MM.1S (cell line): ENCODE measurements at regions not wholly inside any gene's neighbourhood (a gene's known extent, or its start where the extent isn't known, plus 50 kb on each side); places are given as distances from the start of the nearest gene placed in this dataset.

ENCODE experiments used
- DNase-seq: peaks from one replicate; pipeline ENCODE4 v3.0.0-alpha.2; 2015
- H2AFZ ChIP-seq: fragments of 300-600 bp; sonication (generic); 2 replicates; pipeline ENCODE4 v1.6.0; 2016; ENCODE audit warnings: antibody characterized with exemption, low read length
- H3F3A ChIP-seq: fragments of 300-600 bp; sonication (generic); 2 replicates; pipeline ENCODE4 v1.6.1; 2016; ENCODE audit warnings: mild to moderate bottlenecking, antibody characterized with exemption, low read length, moderate library complexity, mixed read lengths; ENCODE audit not compliant: insufficient read depth
- H3K27ac ChIP-seq: fragments of 300-600 bp; sonication (generic); 2 replicates; pipeline ENCODE4 v1.5.1; 2016; ENCODE audit warnings: mild to moderate bottlenecking, low read length
- H3K27me3 ChIP-seq: fragments of 300-600 bp; sonication (generic); replicated peaks from 2 replicates; pipeline ENCODE4 v1.6.0; 2016; ENCODE audit warnings: low read length; ENCODE audit not compliant: insufficient read depth
- H3K36me3 ChIP-seq: fragments of 300-600 bp; sonication (generic); replicated peaks from 2 replicates; pipeline ENCODE4 v1.6.1; 2016; ENCODE audit warnings: mild to moderate bottlenecking, low read length, mixed read lengths; ENCODE audit not compliant: insufficient read depth
- H3K4me1 ChIP-seq: fragments of 300-600 bp; sonication (generic); 2 replicates; pipeline ENCODE4 v1.6.1; 2016; ENCODE audit warnings: low read length, mixed read lengths
- H3K4me2 ChIP-seq: fragments of 300-600 bp; sonication (generic); 2 replicates; pipeline ENCODE4 v1.6.0; 2016; ENCODE audit warnings: low read depth, low read length
- H3K4me3 ChIP-seq: fragments of 300-600 bp; sonication (generic); 2 replicates; pipeline ENCODE4 v1.5.1; 2016; ENCODE audit warnings: low read length, mixed read lengths
- H3K79me2 ChIP-seq: fragments of 300-600 bp; sonication (generic); 2 replicates; pipeline ENCODE4 v1.6.1; 2016; ENCODE audit warnings: mixed run types, low read length, mixed read lengths
- H3K9ac ChIP-seq: fragments of 300-600 bp; sonication (generic); 2 replicates; pipeline ENCODE4 v1.6.1; 2016; ENCODE audit warnings: low read length, mixed read lengths
- H3K9me2 ChIP-seq: fragments of 300-600 bp; sonication (generic); replicated peaks from 2 replicates; pipeline ENCODE4 v1.6.1; 2016; ENCODE audit warnings: mild to moderate bottlenecking, low read length, mixed read lengths; ENCODE audit not compliant: insufficient read depth
- H3K9me3 ChIP-seq: fragments of 300-600 bp; sonication (generic); replicated peaks from 2 replicates; pipeline ENCODE4 v1.6.1; 2016; ENCODE audit warnings: mild to moderate bottlenecking, low read length, mixed read lengths; ENCODE audit not compliant: insufficient read depth
- H4K20me1 ChIP-seq: fragments of 300-600 bp; sonication (generic); 2 replicates; pipeline ENCODE4 v1.6.1; 2016; ENCODE audit warnings: mild to moderate bottlenecking, low read length, moderate library complexity, mixed read lengths; ENCODE audit not compliant: insufficient read depth
- EZH2 ChIP-seq: fragments of 300-600 bp; sonication (generic); optimal IDR thresholded peaks from 2 replicates; pipeline ENCODE3; 2017; ENCODE audit warnings: low read depth, mild to moderate bottlenecking, antibody characterized with exemption, low read length, mixed read lengths
- EZH2phosphoT487 ChIP-seq: fragments of 300-600 bp; sonication (generic); IDR thresholded peaks from 2 replicates; pipeline ENCODE4 v1.6.1; 2018; ENCODE audit warnings: antibody characterized with exemption, low read length
- TF ChIP-seq, protein P1 (sequence below): fragments of 300-600 bp; sonication (generic); IDR thresholded peaks from 2 replicates; pipeline ENCODE4 v1.5.1; 2016; ENCODE audit warnings: antibody characterized with exemption, low read length, mixed read lengths

DNA sequence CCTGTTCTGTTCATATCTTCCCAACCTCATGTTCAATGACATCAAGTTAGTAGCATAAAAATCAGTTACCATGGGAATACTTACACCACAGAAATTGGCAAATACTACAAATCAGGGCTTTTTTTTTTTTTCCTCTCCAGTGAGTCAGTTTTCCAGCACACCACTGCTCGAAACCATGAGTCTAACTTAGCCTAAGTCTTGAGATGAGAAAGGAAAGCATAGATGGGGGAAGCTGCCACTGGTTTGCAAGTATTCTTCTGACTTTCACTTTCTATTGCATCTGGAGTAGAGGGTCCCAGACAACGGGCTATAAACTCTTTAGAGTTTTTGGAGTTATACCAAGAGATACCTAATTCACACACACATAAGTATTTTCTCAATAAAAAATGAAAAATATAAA lies 416.1 kb upstream of the LMCD1 start:
- no peak for DNase-seq
- no peaks in the 10 kb centered on the region for H3F3A ChIP-seq

DNA sequence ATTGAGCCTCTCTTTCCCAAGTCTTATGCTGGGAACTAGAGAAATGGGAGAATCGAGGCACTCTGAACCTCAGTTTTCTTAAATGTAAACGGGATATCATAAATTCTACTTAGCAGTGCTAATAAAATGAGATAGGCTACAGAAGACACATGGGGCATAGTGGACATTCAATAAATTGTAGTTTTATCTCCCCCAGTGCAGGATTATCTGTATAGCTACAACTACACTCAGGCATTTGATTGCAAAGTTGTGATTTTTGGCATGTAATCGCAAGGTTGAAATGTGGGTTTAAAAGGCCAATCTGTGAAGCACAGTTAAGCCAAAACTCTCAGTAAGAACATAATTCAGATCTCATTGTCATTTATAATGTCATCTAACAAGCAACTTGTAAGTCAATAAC lies 413.7 kb upstream of the LMCD1 start:
- no peaks in the 10 kb centered on the region for H3F3A ChIP-seq
- H4K20me1 ChIP-seq, result no peaks in the 10 kb centered on the region
- H3K9me2 ChIP-seq, result no peaks in the 10 kb centered on the region
- no peak overlapping the region for H3K4me3 ChIP-seq
- H3K9me3 ChIP-seq, result no peaks in the 10 kb centered on the region
- no peak overlapping the region for H3K9ac ChIP-seq
- H3K79me2 ChIP-seq, result no peaks in the 10 kb centered on the region
- H3K4me2 ChIP-seq, result no peak overlapping the region
- no peaks in the 10 kb centered on the region for H3K27me3 ChIP-seq
- no peak overlapping the region for H2AFZ ChIP-seq
- no peaks in the 10 kb centered on the region for H3K36me3 ChIP-seq
- TF ChIP-seq EZH2 (no peak), EZH2phosphoT487 (no peak)
- TF ChIP-seq, protein P1, sequence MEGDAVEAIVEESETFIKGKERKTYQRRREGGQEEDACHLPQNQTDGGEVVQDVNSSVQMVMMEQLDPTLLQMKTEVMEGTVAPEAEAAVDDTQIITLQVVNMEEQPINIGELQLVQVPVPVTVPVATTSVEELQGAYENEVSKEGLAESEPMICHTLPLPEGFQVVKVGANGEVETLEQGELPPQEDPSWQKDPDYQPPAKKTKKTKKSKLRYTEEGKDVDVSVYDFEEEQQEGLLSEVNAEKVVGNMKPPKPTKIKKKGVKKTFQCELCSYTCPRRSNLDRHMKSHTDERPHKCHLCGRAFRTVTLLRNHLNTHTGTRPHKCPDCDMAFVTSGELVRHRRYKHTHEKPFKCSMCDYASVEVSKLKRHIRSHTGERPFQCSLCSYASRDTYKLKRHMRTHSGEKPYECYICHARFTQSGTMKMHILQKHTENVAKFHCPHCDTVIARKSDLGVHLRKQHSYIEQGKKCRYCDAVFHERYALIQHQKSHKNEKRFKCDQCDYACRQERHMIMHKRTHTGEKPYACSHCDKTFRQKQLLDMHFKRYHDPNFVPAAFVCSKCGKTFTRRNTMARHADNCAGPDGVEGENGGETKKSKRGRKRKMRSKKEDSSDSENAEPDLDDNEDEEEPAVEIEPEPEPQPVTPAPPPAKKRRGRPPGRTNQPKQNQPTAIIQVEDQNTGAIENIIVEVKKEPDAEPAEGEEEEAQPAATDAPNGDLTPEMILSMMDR, result no peak
- H3K4me1 ChIP-seq, result no peaks in the 10 kb centered on the region
- H3K27ac ChIP-seq, result no peak overlapping the region
- DNase-seq, result no peak

More for the DNA sequence above, 416.1 kb upstream of the LMCD1 start:
- Histone ChIP-seq H3K9ac (no peak overlapping the region), H3K79me2 (no peaks in the 10 kb centered on the region), H3K9me3 (no peaks in the 10 kb centered on the region), H3K9me2 (no peaks in the 10 kb centered on the region), H4K20me1 (no peaks in the 10 kb centered on the region), H2AFZ (no peak overlapping the region), H3K36me3 (no peaks in the 10 kb centered on the region), H3K4me1 (no peaks in the 10 kb centered on the region), H3K4me3 (no peak overlapping the region), H3K27ac (no peak overlapping the region), H3K27me3 (no peaks in the 10 kb centered on the region), H3K4me2 (no peak overlapping the region)
- no peak for TF ChIP-seq EZH2phosphoT487
- TF ChIP-seq, protein P1, result no peak
- TF ChIP-seq EZH2, result no peak

DNA sequence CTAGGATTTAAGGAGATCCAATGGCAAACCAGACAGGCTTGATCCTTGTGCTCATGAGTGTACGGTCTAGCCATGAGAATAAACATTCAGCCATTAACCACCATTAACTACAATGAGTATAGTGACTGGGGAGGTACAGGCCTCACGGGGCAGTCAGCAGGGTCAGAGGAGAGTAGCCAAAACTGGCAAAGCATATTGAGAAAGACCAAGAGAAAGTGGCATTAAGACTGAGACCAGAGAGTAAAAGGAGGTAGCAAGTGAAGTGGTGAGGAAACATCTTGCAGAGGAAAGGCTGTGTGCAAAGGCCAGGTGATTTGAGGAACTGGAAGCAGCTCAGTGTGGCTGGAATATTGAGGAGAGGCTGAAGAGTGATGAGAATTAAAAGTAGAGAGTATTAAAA lies 407.2 kb upstream of the LMCD1 start:
- Histone ChIP-seq H3K27me3 (no peaks in the 10 kb centered on the region), H3K9me3 (no peaks in the 10 kb centered on the region), H4K20me1 (no peaks in the 10 kb centered on the region), H3K36me3 (no peaks in the 10 kb centered on the region), H3K4me2 (no peak overlapping the region), H3K4me3 (no peak overlapping the region), H3K79me2 (no peaks in the 10 kb centered on the region), H3F3A (no peaks in the 10 kb centered on the region), H3K9me2 (no peaks in the 10 kb centered on the region), H3K9ac (no peak overlapping the region), H3K4me1 (no peaks in the 10 kb centered on the region), H2AFZ (no peak overlapping the region), H3K27ac (no peak overlapping the region)
- TF ChIP-seq EZH2phosphoT487 (no peak), EZH2 (no peak)
- TF ChIP-seq, protein P1, result no peak
- DNase-seq, result no peak
